Testis (tissue), 2 donors: ENCODE measurements at regions not wholly inside any gene's neighbourhood (a gene's known extent, or its start where the extent isn't known, plus 50 kb on each side); places are given as distances from the start of the nearest gene placed in this dataset.

ENCODE experiments used
- CTCF ChIP-seq, 3 experiments: fragments of 450-650 bp in 2 of 3; fragments of 200-600 bp in 1 of 3; sonication (generic) in 1 of 3; IDR thresholded peaks; one replicate each; pipeline ENCODE4 v1.5.1; 2016 to 2019; ENCODE audit warnings: antibody characterized with exemption in 3 of 3, mild to moderate bottlenecking in 2 of 3, moderate library complexity in 1 of 3
- POLR2A ChIP-seq: fragments of 450-650 bp; IDR thresholded peaks from one replicate; pipeline ENCODE4 v1.6.1; 2017; ENCODE audit warnings: antibody characterized with exemption, mild to moderate bottlenecking, moderate library complexity

- TF ChIP-seq CTCF (IDR thresholded peaks at IDR 0.05) (no peak), POLR2A (no peak)
These were observed 79.9 kb downstream of the ISG20 start for GRCh38 chr15:88718731-88719130.
